ENCODE measurements at regions not wholly inside any gene's neighbourhood (a gene's known extent, or its start where the extent isn't known, plus 50 kb on each side); places are given as distances from the start of the nearest gene placed in this dataset.

DNA sequence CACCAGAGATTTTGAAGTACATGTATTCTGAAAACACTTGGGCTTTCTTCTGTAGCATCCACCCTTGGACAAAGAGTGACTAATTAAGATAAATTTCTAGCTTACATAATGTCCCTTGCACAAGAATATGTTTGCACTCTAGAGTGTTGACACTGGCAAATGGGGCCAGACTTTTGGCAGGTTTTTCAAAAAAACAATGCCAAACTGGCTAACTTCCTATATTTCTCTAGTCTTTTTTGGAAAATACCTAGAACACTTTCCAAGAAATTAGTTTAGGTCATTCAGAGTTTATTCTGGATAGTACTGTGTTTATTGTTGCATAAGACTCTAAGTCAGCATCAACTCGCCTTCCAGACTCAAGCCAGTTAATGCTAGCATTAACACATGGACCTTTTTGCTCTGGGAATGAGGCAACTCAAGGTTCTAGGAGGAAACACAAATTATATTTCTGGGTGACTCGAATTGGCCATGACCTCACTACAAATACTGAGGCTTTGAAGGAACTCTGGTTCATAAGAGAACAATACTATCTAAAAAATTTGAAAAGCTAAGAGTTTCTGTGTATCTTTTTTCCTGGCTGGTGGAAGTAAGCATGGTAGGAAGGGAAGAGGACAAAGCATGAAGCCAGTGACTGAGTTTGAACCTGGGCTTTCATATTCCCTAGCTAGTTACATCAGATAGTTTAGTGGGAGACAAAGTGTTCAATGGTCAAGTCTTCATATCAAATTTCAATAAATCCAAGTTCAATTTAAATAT lies 101.6 kb downstream of the NREP start:
- TF ChIP-seq GATA2 (IDR thresholded peaks at IDR 0.05; ENCODE audit: low read depth, low read length) (no peak), GATA3 (IDR thresholded peaks at IDR 0.05; ENCODE audit: low read depth, low read length) (no peak)

Data from SH-SY5Y (cell line).